ENCODE measurements at regions not wholly inside any gene's neighbourhood (a gene's known extent, or its start where the extent isn't known, plus 50 kb on each side); places are given as distances from the start of the nearest gene placed in this dataset.

GRCh38 chr16:7946142-7946541 lies 613.5 kb downstream of the RBFOX1 start:
- Mint-ChIP-seq H3K36me3 (ENCODE audit: low read depth) (no peaks in the 10 kb centered on the region), H3K27me3 (no peaks in the 10 kb centered on the region)
- CTCF ChIA-PET = no interaction called here

GRCh38 chr16:7938175-7938574 lies 605.5 kb downstream of the RBFOX1 start:
- ChIA-PET POLR2A (no interaction called here), CTCF (no interaction called here)
- peaks cover 2% of the 10 kb centered on the region for H3K9me3 Mint-ChIP-seq
- intact Hi-C loops (cut with micrococcal nuclease) = no loop called here
- no peaks in the 10 kb centered on the region for H3K4me1 Mint-ChIP-seq
- H3K36me3 Mint-ChIP-seq (ENCODE audit: low read depth) = no peaks in the 10 kb centered on the region
- no peaks in the 10 kb centered on the region for H3K27me3 Mint-ChIP-seq
- H3K4me3 Mint-ChIP-seq = no peak overlapping the region
- ATAC-seq (ENCODE audit: low read depth) (no peak), DNase-seq (no peak)
- no peak for TF ChIP-seq CTCF (IDR thresholded peaks at IDR 0.05)
- no peak overlapping the region for H3K27ac Mint-ChIP-seq

More at GRCh38 chr16:7946142-7946541, 613.5 kb downstream of the RBFOX1 start:
- Mint-ChIP-seq H3K9me3 (no peaks in the 10 kb centered on the region), H3K4me1 (no peaks in the 10 kb centered on the region), H3K4me3 (no peak overlapping the region), H3K27ac (no peak overlapping the region)
- TF ChIP-seq CTCF (IDR thresholded peaks at IDR 0.05) = no peak
- DNase-seq (no peak), ATAC-seq (ENCODE audit: low read depth) (no peak)
- POLR2A ChIA-PET = no interaction called here
- intact Hi-C loops (cut with micrococcal nuclease) = no loop called here

GRCh38 chr16:7921345-7921744 lies 588.7 kb downstream of the RBFOX1 start:
- DNase-seq (no peak), ATAC-seq (ENCODE audit: low read depth) (no peak)
- ChIA-PET POLR2A (no interaction called here), CTCF (no interaction called here)
- Mint-ChIP-seq H3K4me1 (no peaks in the 10 kb centered on the region), H3K9me3 (peaks cover 19% of the 10 kb centered on the region), H3K36me3 (ENCODE audit: low read depth) (no peaks in the 10 kb centered on the region), H3K27me3 (no peaks in the 10 kb centered on the region), H3K4me3 (no peak overlapping the region), H3K27ac (no peak overlapping the region)
- intact Hi-C loops (cut with micrococcal nuclease) = no loop called here
- no peak for TF ChIP-seq CTCF (IDR thresholded peaks at IDR 0.05)

GRCh38 chr16:7919782-7920181 lies 587.1 kb downstream of the RBFOX1 start:
- no peak overlapping the region for H3K4me3 Mint-ChIP-seq
- no peak overlapping the region for H3K27ac Mint-ChIP-seq
- POLR2A ChIA-PET = no interaction called here
- DNase-seq (no peak), ATAC-seq (ENCODE audit: low read depth) (no peak)
- no peaks in the 10 kb centered on the region for H3K36me3 Mint-ChIP-seq (ENCODE audit: low read depth)
- CTCF ChIA-PET = no interaction called here
- H3K9me3 Mint-ChIP-seq = peaks cover 19% of the 10 kb centered on the region
- TF ChIP-seq CTCF (IDR thresholded peaks at IDR 0.05) = no peak
- H3K27me3 Mint-ChIP-seq = no peaks in the 10 kb centered on the region
- no peaks in the 10 kb centered on the region for H3K4me1 Mint-ChIP-seq
- intact Hi-C loops (cut with micrococcal nuclease) = no loop called here

GRCh38 chr16:7914748-7915147 lies 582.1 kb downstream of the RBFOX1 start:
- Mint-ChIP-seq H3K4me3 (no peak overlapping the region), H3K4me1 (no peaks in the 10 kb centered on the region), H3K27ac (no peak overlapping the region), H3K27me3 (no peaks in the 10 kb centered on the region), H3K36me3 (ENCODE audit: low read depth) (no peaks in the 10 kb centered on the region), H3K9me3 (peaks cover 5% of the 10 kb centered on the region)
- CTCF ChIA-PET = no interaction called here
- ATAC-seq (ENCODE audit: low read depth) (no peak), DNase-seq (no peak)
- TF ChIP-seq CTCF (IDR thresholded peaks at IDR 0.05) = no peak
- intact Hi-C loops (cut with micrococcal nuclease) = no loop called here
- POLR2A ChIA-PET = no interaction called here

Data from activated B cell treated with CpG ODN at 0.5 μM for 24 hours (primary cell).